Ovary (tissue), 3 donors: ENCODE measurements at regions not wholly inside any gene's neighbourhood (a gene's known extent, or its start where the extent isn't known, plus 50 kb on each side); places are given as distances from the start of the nearest gene placed in this dataset.

ENCODE experiments used
- EP300 ChIP-seq: sonication (generic); formaldehyde crosslinking; IDR thresholded peaks from one replicate; pipeline ENCODE4 v1.6.1; 2017; ENCODE audit warnings: antibody characterized with exemption
- POLR2A ChIP-seq: fragments of 450-650 bp; IDR thresholded peaks from one replicate; pipeline ENCODE4 v1.6.1; 2017; ENCODE audit warnings: antibody characterized with exemption, mild to moderate bottlenecking, moderate library complexity
- TF ChIP-seq, protein P1 (sequence below), 3 donors: fragments of 450-650 bp in 2 of 3; fragments of 200-600 bp in 1 of 3; IDR thresholded peaks; one replicate each; pipeline versions ENCODE4 v1.5.1 to v1.8.0; 2016 to 2022; ENCODE audit warnings: antibody characterized with exemption in 3 of 3, mild to moderate bottlenecking in 1 of 3
- donor health status: DM: no; HTN: no; CAD: no.

DNA sequence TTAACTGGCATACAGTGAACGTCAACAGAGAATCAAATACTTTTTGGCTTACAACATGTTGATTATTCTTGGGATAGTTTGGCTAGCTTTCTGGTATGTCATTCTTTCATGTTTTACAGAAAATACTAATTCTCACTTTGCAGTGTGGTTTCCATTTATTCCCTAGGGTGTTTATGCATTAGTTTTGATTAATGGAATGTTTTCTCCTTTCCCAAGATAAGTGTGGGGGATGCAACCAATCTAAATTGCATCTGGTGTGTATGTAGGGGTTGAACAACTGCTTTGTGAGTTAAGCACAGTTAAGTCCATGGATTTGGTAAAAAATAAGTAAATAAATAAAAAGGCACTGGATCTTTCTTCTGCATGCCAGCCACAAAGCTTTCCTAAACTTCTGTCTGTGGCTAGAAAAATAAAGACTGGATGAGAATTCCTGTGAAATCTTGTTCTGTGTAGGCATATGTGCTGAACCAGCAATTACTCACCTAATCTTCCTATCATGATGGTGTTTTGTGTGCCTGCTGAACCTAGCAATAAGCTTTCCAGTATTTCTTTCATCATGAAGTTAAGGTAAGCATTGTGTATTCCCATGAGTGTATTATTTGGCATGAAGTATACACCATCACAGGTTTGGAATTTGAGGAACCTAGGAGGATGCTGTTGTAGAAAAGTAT, 50.6 kb upstream of the TENM3 start:
- no peak for TF ChIP-seq EP300
- TF ChIP-seq, protein P1, sequence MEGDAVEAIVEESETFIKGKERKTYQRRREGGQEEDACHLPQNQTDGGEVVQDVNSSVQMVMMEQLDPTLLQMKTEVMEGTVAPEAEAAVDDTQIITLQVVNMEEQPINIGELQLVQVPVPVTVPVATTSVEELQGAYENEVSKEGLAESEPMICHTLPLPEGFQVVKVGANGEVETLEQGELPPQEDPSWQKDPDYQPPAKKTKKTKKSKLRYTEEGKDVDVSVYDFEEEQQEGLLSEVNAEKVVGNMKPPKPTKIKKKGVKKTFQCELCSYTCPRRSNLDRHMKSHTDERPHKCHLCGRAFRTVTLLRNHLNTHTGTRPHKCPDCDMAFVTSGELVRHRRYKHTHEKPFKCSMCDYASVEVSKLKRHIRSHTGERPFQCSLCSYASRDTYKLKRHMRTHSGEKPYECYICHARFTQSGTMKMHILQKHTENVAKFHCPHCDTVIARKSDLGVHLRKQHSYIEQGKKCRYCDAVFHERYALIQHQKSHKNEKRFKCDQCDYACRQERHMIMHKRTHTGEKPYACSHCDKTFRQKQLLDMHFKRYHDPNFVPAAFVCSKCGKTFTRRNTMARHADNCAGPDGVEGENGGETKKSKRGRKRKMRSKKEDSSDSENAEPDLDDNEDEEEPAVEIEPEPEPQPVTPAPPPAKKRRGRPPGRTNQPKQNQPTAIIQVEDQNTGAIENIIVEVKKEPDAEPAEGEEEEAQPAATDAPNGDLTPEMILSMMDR (IDR thresholded peaks at IDR 0.05) = no peak
- TF ChIP-seq POLR2A = no peak
